DMS153 treated with DMSO at 0.1 percent for 48 hours (cell line): ENCODE measurements at regions not wholly inside any gene's neighbourhood (a gene's known extent, or its start where the extent isn't known, plus 50 kb on each side); places are given as distances from the start of the nearest gene placed in this dataset.
"Not testable (repeated sequence)": the region's sequence is repeated elsewhere in the genome, so short reads cannot be mapped to it uniquely, and the experiment has no call there.

ENCODE experiments used
- DNase-seq: peaks from one replicate; lab custom pipeline; 2025; ENCODE audit not compliant: unreplicated experiment; lab: John Stamatoyannopoulos, UW

GRCh38 chr1:208344202-208344857 is 100.1 kb upstream of the PLXNA2 start:
- no peak for DNase-seq

- no peak for DNase-seq
Observed at GRCh38 chr1:208347191-208347590, 103.0 kb upstream of the PLXNA2 start.

DNA sequence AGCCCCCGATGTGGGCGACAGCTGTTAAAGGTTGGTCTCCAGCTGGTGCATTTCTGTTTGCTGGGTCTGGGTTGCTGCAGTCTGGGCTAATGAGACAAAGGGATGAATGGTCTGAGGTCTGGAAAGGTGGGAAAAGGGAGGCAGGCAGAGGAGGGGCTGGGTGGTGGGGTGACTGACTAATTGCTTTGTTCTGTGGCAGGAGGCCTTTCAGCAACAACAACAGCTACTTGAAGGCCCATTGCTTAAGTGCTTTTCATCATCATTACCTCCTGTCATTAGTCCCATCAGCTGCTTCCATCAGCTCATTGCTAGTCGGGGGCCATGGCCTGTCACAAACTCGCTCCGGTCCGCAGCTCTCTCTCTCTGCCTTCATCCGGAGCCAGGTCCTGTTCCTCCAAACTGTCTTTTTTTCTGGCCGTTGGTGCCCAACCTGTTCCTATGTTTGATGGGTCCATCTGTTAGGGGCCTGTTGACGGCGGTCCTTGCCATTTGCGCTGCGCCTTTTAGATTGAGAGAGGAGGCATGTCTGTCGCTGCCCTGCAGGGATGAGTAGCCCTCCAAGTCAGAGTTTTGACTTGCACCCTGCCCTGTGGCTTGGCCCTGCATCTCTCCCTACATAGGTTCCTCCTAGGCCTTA is 105.6 kb upstream of the PLXNA2 start:
- no peak for DNase-seq

- DNase-seq, result no peak
Observed at GRCh38 chr1:208350815-208351214, 106.6 kb upstream of the PLXNA2 start.

DNA sequence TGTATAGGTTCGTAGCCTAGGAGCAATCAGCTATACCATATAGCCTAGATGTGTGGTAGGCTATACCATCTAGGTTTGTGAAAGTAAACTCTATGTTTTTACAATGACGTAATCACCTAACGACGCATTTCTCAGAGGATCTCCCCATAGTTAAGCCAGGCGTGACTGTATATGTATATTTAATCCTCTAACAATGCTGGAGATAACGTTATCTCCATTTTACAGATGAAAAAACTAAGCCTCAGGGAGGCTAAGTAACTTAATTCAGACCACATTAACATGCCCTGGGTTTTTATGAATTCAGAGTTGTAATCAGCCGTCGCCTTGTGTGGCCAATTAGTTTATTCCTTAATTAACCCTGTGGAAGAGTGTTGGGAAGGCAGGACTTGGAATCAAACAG is 107.7 kb upstream of the PLXNA2 start:
- DNase-seq, result no peak

DNA sequence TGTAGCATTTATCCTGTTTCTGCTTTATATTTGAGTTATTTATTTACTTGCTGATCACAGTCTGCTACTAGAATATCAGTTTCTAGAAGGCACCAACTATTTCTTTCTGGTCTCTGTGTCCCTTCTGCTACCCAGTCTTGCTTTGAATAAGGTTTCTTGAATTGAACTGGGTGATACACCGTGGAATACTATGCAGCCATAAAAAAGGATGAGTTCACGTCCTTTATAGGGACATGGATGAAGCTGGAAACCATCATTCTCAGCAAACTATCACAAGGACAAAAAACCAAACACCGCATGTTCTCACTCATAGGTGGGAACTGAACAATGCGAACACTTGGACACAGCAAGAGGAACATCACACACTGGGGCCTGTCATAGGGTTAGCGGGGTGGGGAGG is 109.6 kb upstream of the PLXNA2 start:
- not testable (repeated sequence) for DNase-seq

DNA sequence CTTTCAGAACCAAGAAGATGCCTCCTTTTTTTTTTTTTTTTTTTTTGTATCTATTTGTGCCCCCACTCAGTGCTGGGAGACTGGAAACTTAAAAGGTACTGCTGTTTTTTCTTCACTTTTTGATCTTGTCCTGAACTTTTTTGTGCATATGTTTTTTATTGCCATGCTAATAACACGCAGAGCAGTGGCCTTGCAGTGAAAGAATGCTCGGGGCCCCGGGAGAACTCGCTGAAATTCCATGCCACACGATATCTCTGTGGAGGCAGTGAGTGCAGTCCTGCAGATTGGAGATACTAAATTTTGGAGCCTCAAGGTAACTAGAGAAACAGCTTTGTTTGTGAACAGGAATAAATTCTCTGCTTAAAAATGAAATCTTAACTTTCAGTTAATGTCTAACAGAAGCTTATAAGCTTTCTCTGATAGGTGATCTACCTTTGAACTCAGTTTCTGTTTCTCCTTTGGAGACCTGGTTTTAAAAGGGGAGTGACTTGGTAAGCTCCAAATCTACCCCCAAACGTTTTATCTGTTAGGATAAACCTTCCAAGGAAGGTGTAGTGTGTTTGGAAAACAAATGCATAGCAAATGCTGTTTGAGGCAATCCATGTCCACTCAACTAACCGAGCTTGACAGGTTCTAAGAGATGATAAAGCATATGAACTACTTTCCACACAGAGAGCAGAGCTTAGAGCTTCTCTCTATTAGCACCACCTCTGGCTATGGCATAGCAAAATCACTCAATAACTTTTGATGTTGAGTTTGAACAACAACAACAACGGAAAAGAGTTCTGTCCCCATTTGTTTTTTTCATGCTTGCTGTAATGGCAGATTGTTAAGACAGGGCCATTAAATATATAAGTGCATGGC is 113.7 kb upstream of the PLXNA2 start:
- no peak for DNase-seq

GRCh38 chr1:208358651-208359050 is 114.5 kb upstream of the PLXNA2 start:
- DNase-seq, result no peak

DNA sequence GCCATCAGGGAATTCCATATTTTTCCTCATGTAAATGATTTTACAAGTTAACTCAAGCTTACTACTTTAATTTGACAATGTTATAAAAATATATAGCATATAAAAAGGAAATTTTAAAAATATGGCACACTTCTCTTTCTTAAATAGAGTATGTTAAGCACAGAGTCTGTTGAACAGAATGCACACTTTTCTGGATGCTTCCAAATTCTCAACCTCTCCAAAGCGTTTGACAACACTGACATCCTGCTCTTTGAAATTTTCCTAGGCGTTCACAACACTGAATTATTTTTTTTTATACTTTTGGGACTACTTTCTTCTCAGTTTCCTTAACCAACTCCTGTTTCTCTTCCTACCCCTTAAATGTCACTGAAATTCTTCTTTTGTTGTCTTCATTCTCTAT is 117.8 kb upstream of the PLXNA2 start:
- DNase-seq, result no peak

- no peak for DNase-seq
Observed at GRCh38 chr1:208366559-208366958, 122.4 kb upstream of the PLXNA2 start.

DNA sequence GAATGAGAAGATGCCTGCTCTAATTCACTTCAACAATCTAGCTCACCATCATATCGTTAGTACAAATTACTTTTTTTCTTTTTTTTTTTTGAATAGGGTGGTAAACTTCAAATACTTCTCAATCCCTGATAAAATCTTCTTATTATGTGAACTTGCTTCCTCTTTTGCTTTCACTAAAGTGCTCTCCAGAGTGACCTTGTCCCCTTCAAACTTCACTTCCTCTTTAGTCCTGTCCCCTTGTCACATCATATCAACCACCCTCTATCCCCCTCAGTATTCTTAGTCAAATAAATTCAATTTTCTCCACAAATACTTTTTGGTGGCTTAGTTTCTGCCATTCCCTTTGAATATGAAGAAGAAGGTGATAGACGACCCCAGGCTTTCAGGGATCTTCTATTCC is 124.9 kb upstream of the PLXNA2 start:
- DNase-seq, result no peak

GRCh38 chr1:208369658-208370057 is 125.5 kb upstream of the PLXNA2 start:
- DNase-seq, result no peak

GRCh38 chr1:208374391-208374941 is 130.3 kb upstream of the PLXNA2 start:
- no peak for DNase-seq

DNA sequence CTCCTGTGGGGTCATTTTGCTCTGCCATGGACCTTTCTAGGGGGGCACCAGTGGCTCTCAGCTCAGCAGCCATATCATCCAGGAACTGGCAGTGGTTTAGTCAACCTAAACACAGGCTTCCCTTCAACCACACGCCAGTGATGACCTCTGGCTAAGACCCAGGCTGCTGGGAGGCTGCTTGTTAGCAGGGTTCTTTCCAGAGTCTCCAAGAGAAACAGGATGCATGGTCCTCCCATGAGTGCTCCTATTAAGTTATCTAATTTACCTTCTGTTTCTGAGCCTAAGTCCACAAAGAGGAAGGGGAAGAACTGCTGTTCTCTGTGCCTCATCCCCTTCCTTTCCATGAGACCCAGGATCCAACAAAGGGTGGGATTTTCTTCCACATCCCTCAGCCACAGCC is 137.3 kb upstream of the PLXNA2 start:
- no peak for DNase-seq

DNA sequence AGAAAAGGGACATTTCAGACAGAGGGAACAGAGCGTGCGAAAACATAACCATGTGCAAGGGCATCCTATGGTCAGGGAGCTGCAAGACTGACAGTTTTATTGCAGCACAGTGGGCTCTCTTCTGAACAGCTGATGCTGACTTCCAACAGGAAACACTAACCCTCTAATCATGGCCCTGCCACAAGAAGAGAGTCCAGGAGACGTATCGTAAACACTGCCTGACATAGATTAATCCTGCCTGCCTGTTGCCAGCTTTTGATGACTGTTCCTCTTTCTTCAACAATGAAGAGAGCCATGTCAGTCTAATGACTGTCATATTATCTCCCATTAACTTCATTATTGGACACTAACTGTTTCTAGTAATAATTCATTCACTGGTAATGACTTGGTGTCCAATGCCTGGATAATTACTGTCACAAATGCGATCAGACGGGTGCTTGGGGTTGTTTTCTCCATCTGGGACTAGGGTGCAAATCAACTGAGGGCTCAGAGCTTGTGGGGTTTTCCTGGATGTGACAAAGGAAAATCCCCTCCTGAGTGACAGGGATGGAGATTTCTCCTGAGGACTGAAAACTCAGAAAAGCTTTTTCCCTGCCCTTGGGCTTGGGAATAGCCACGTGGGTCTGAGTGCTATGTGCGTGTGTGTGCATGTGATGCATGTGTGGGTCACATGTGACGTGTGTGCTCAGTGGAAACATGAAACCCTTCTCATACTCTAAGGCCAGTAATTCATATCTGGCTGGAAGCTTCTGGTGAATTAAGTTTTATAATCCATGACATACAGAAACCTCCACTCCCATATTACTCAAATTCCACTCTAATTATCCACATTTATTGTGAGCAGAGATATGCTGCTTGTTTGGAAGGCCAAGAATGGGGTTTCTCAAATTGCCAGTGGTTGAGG is 144.0 kb upstream of the PLXNA2 start:
- DNase-seq, result peak; percentile 61

- DNase-seq, result no peak
Observed at GRCh38 chr1:208393416-208393815, 149.2 kb upstream of the PLXNA2 start.

DNA sequence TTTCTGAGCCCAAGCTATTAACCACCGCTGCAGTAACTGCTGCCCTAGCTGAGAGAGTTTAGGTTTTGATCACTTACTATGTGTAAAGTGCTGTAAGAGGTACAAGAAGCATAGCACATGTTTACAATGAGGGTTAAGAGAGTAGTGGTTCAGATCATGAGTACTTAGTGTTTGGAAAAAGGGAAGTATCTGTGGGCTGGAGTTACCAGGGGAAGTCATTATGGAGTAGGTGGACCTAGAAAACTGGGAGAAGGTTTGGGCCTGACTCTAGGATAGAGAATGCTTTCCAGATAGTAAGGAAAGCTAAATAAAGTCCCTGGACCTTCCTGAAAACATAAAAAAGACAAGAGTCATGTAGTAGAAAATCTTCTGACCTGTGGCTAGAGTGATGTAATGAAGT is 149.6 kb upstream of the PLXNA2 start:
- no peak for DNase-seq

DNA sequence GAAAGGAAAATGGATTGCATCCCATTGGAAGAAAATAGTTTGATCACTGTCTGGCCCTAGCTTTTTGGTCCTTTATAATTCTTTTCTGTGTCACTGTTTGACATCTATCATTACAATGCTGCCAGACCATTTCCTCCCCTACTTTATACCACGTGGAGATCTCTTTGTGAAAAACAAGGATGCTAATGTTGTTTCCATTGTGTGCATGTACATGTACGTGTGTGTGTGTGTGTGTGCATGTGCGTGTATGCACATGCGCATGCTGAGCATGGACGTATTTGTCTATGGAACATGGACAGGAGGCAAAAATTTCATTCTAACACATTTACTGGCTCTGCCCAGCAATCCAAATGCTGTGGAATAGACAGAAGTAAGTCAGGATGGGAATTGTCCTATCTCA is 153.1 kb upstream of the PLXNA2 start:
- no peak for DNase-seq

- DNase-seq, result no peak
Observed at GRCh38 chr1:208405014-208405413, 160.8 kb upstream of the PLXNA2 start.

DNA sequence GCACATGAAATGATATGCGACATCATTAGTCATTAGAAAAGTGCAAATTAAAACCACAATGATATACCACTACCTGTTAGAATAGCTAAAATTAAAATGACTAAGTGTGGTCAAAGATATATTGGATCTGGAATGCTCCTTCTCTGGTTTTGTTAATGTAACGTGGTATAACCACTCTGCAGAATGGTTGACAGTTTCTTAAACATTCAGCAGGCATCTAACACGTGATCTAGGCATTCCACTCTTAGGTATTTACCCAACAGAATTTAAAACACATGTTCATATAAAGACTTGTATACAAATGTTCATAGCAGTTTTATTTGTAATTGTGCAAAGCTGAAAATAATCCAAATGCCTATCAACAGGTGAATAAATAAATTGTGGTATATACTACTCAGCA is 165.0 kb upstream of the PLXNA2 start:
- no peak for DNase-seq

- DNase-seq, result no peak
Observed at GRCh38 chr1:208410409-208410808, 166.2 kb upstream of the PLXNA2 start.
